ENCODE measurements at regions not wholly inside any gene's neighbourhood (a gene's known extent, or its start where the extent isn't known, plus 50 kb on each side); places are given as distances from the start of the nearest gene placed in this dataset.
A peak's percentile ranks its signal among the peaks of the same experiment; 100 is the strongest.

GRCh38 chr6:80460257-80460865 lies 353.9 kb downstream of the BCKDHB start (continued):
- TF ChIP-seq TCF7L2 (IDR thresholded peaks at IDR 0.05; ENCODE audit: borderline replicate concordance, extremely low read depth, insufficient read depth, insufficient read length) (no peak), REST (IDR thresholded peaks at IDR 0.05; ENCODE audit: low read depth) (no peak), POLR2A (IDR thresholded peaks at IDR 0.05; ENCODE audit: borderline replicate concordance, extremely low read depth, insufficient read depth, insufficient read length) (no peak), SIN3A (IDR thresholded peaks at IDR 0.05; ENCODE audit: low read depth) (no peak)

- ChIA-PET POLR2A (no interaction called here), CTCF (interaction anchor here (1.2 to 1.8 kb wide), 2 partner anchors 12 to 244 kb away, joined by 3 to 15 read pairs; no protein-coding TSS in a partner anchor), RAD21 (ENCODE audit: low non-redundant PET in 1 of 2, low total read pairs in 2 of 2, uncharacterized antibody in 2 of 2, unreplicated experiment in 2 of 2) (no interaction called here)
- Histone ChIP-seq H3K36me3 (ENCODE audit: control insufficient read depth in 1 of 2, insufficient read depth in 2 of 2, low read length in 2 of 2) (no peaks in the 10 kb centered on the region), H3K9me2 (ENCODE audit: insufficient read depth) (no peaks in the 10 kb centered on the region), H3K9me3 (ENCODE audit: control insufficient read depth in 1 of 2, insufficient read depth in 1 of 2, low read depth in 1 of 2, low read length in 2 of 2) (no peaks in the 10 kb centered on the region), H3K27me3 (ENCODE audit: insufficient read depth, low read length) (no peaks in the 10 kb centered on the region), H3K79me2 (ENCODE audit: insufficient read depth, low read length) (no peaks in the 10 kb centered on the region), H2AFZ (ENCODE audit: low read depth, low read length, poor library complexity, severe bottlenecking) (no peak overlapping the region), H4K20me1 (ENCODE audit: insufficient read depth) (no peaks in the 10 kb centered on the region), H3K9ac (ENCODE audit: low read length) (no peak overlapping the region), H3K4me1 (ENCODE audit: control insufficient read depth in 1 of 2, insufficient read depth in 2 of 2, low read length in 2 of 2) (peaks cover 0 to 31% of the 10 kb centered on the region in 2 experiments; a peak in 2 of 4 replicates), H3K4me2 (ENCODE audit: low read length) (peak overlapping the region; percentile 22), H3K4me3 (replicated peaks in 1 of 2; ENCODE audit: low read depth in 1 of 2, low read length in 2 of 2) (no peak overlapping the region), H3K27ac (ENCODE audit: low read depth, low read length) (no peak overlapping the region)
- TF ChIP-seq FOSL1 (IDR thresholded peaks at IDR 0.05; ENCODE audit: low read depth) (peak; percentile 50), CBX3 (IDR thresholded peaks at IDR 0.05; ENCODE audit: low read depth) (0 out of 2 replicates have a peak, but pooled peaks have one; percentile 36), CTCF (IDR thresholded peaks at IDR 0.05 in 2 of 3, conservative IDR thresholded peaks at IDR 0.05 in 1 of 3; ENCODE audit: borderline replicate concordance in 1 of 3, insufficient read depth in 1 of 3, low read depth in 2 of 3, low read length in 2 of 3) (peak; percentile 14 to 52 (median 48); a peak in 4 of 6 replicates), SP1 (IDR thresholded peaks at IDR 0.05; ENCODE audit: low read depth) (peak; percentile 21; the same call in 1 of the 2 replicates), TCF7L2 (IDR thresholded peaks at IDR 0.05; ENCODE audit: borderline replicate concordance, extremely low read depth, insufficient read depth, insufficient read length) (no peak), JUND (IDR thresholded peaks at IDR 0.05) (peak; percentile 46; the same call in 1 of the 2 replicates)
- intact Hi-C loops (cut with micrococcal nuclease): loop anchor here (5.0 kb wide), 2 partner anchors 120 to 325 kb away; no protein-coding TSS in a partner anchor
- no TSS peak for BruUV-seq (replicated peaks)
- peak; percentile 38 for DNase-seq (ENCODE audit: low read depth, low spot score)
- peak; percentile 86 for ATAC-seq
Observed at GRCh38 chr6:80457439-80457933, 351.0 kb downstream of the BCKDHB start.
